Nephron (organoid): ENCODE measurements at regions not wholly inside any gene's neighbourhood (a gene's known extent, or its start where the extent isn't known, plus 50 kb on each side); places are given as distances from the start of the nearest gene placed in this dataset.

Experiments
- H3K27ac Mint-ChIP-seq, 3 experiments: 2 replicates each; pipeline ENCODE4 v1.8.0; 2020; ENCODE audit warnings: mixed read lengths in 3 of 3, mild to moderate bottlenecking in 2 of 3, moderate library complexity in 1 of 3
- H3K27me3 Mint-ChIP-seq: 2 replicates; pipeline ENCODE4 v1.8.0; 2021; ENCODE audit warnings: low read depth, mild to moderate bottlenecking, moderate library complexity, mixed read lengths
- H3K36me3 Mint-ChIP-seq: 2 replicates; pipeline ENCODE4 v1.8.0; 2020; ENCODE audit warnings: low read depth, mixed read lengths
- H3K4me1 Mint-ChIP-seq: 2 replicates; pipeline ENCODE4 v1.8.0; 2020; ENCODE audit warnings: mixed read lengths
- H3K4me3 Mint-ChIP-seq, 3 experiments: 2 replicates each; pipeline ENCODE4 v1.8.0; 2020; ENCODE audit warnings: mild to moderate bottlenecking in 3 of 3, mixed read lengths in 3 of 3, moderate library complexity in 2 of 3
- H3K9me3 Mint-ChIP-seq: 2 replicates; pipeline ENCODE4 v1.8.0; 2020; ENCODE audit warnings: mixed read lengths
- CTCF ChIP-seq, 3 experiments: fragments of 200-600 bp; sonication (generic); IDR thresholded peaks; one replicate each; pipeline ENCODE4 v1.5.0; 2021; ENCODE audit warnings: antibody characterized with exemption in 3 of 3; ENCODE audit not compliant: unreplicated experiment in 3 of 3

GRCh38 chr18:30920351-30920750, 122.2 kb downstream of the DSC3 start:
- no peak for TF ChIP-seq CTCF (IDR thresholded peaks at IDR 0.05; ENCODE audit: unreplicated experiment in 3 of 3)
- H3K36me3 Mint-ChIP-seq = no peaks in the 10 kb centered on the region
- H3K27ac Mint-ChIP-seq = peak overlapping the region in 1 of 3 experiments; percentile 2
- H3K4me3 Mint-ChIP-seq = no peak overlapping the region
- no peaks in the 10 kb centered on the region for H3K9me3 Mint-ChIP-seq
- H3K27me3 Mint-ChIP-seq = peaks cover 3% of the 10 kb centered on the region
- no peaks in the 10 kb centered on the region for H3K4me1 Mint-ChIP-seq

GRCh38 chr18:30917651-30918050, 124.9 kb downstream of the DSC3 start:
- Mint-ChIP-seq H3K9me3 (no peaks in the 10 kb centered on the region), H3K27ac (no peak overlapping the region), H3K36me3 (no peaks in the 10 kb centered on the region), H3K4me1 (no peaks in the 10 kb centered on the region), H3K4me3 (no peak overlapping the region), H3K27me3 (peaks cover 3% of the 10 kb centered on the region)
- no peak for TF ChIP-seq CTCF (IDR thresholded peaks at IDR 0.05; ENCODE audit: unreplicated experiment in 3 of 3)

GRCh38 chr18:30915336-30915988, 127.1 kb downstream of the DSC3 start:
- TF ChIP-seq CTCF (IDR thresholded peaks at IDR 0.05; ENCODE audit: unreplicated experiment in 3 of 3) = no peak
- Mint-ChIP-seq H3K4me1 (no peaks in the 10 kb centered on the region), H3K4me3 (no peak overlapping the region), H3K9me3 (no peaks in the 10 kb centered on the region), H3K27ac (no peak overlapping the region), H3K36me3 (no peaks in the 10 kb centered on the region), H3K27me3 (peaks cover 3% of the 10 kb centered on the region)

GRCh38 chr18:30908381-30908780, 134.2 kb downstream of the DSC3 start:
- H3K36me3 Mint-ChIP-seq = no peaks in the 10 kb centered on the region
- no peak overlapping the region for H3K4me3 Mint-ChIP-seq
- H3K4me1 Mint-ChIP-seq = no peaks in the 10 kb centered on the region
- H3K27ac Mint-ChIP-seq = no peak overlapping the region
- no peak for TF ChIP-seq CTCF (IDR thresholded peaks at IDR 0.05; ENCODE audit: unreplicated experiment in 3 of 3)
- no peaks in the 10 kb centered on the region for H3K27me3 Mint-ChIP-seq
- H3K9me3 Mint-ChIP-seq = no peaks in the 10 kb centered on the region

- no peak for TF ChIP-seq CTCF (IDR thresholded peaks at IDR 0.05; ENCODE audit: unreplicated experiment in 3 of 3)
- H3K36me3 Mint-ChIP-seq = no peaks in the 10 kb centered on the region
- no peak overlapping the region for H3K4me3 Mint-ChIP-seq
- H3K9me3 Mint-ChIP-seq = no peaks in the 10 kb centered on the region
- H3K27ac Mint-ChIP-seq = no peak overlapping the region
- H3K27me3 Mint-ChIP-seq = no peaks in the 10 kb centered on the region
- H3K4me1 Mint-ChIP-seq = no peaks in the 10 kb centered on the region
Measured at GRCh38 chr18:30903566-30903965, 139.0 kb downstream of the DSC3 start.
